GM12873 (cell line): ENCODE measurements at regions not wholly inside any gene's neighbourhood (a gene's known extent, or its start where the extent isn't known, plus 50 kb on each side); places are given as distances from the start of the nearest gene placed in this dataset.

Experiments used
- CTCF ChIP-seq: IDR thresholded peaks from 2 replicates; pipeline ENCODE4 v1.5.1; 2012; ENCODE audit warnings: low read depth, mild to moderate bottlenecking, moderate library complexity, low read length, control low read depth; ENCODE audit not compliant: insufficient read depth; ENCODE audit errors: missing control alignments

- no peak for TF ChIP-seq CTCF
Measured at GRCh38 chr11:115642660-115643059, 138.4 kb upstream of the CADM1 start.

- no peak for TF ChIP-seq CTCF
Measured at GRCh38 chr11:115637599-115638241, 133.5 kb upstream of the CADM1 start.

GRCh38 chr11:115636753-115637527 lies 132.7 kb upstream of the CADM1 start:
- no peak for TF ChIP-seq CTCF

DNA sequence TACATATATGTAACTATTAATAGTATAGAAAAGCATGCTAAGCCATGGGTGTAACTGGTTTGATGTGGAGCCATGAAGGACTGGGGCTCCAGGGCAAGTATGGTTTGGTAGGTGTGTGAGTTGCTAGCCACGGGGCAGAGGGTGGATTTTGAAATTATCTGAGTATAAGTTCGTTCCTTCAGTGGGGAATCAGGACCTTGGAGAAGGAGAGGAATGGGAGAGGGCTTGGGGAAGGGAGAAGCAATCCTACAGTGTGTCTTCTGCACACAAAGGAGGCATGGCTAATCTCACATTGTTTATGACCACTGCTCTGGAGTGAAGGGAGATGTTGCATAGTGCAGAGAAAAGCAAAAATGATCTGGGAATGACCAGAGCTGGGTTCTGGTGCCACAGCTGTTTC lies 127.8 kb upstream of the CADM1 start:
- no peak for TF ChIP-seq CTCF

DNA sequence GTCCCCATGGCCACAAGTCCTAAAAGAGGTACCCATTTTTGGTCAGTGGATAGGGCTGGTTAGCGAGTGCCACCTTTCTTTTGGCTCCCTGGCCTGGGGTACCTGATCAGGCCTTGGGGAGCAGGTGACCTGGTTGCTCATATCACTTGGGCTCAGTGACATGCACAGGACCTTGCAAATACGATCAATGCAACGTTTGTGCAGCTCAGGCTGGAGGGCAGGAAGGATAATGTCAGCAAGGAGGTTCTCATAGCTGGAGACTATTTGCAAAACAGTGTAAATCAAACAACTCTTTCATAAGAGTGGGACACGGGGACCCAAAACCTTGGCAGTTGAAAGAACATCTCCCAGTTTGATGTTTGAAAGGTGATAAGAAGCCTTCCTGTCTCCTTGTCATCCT lies 127.4 kb upstream of the CADM1 start:
- TF ChIP-seq CTCF = no peak

- no peak for TF ChIP-seq CTCF
Measured at GRCh38 chr11:115630214-115630613, 126.0 kb upstream of the CADM1 start.

- TF ChIP-seq CTCF = no peak
Measured at GRCh38 chr11:115629456-115630015, 125.3 kb upstream of the CADM1 start.
